Activated naive CD4-positive, alpha-beta T cell treated with anti-CD3 and anti-CD28 coated beads, Interleukin-2, amount 10 ng/mL, durations not matched to agents 7 days and 5 days (primary cell): ENCODE measurements at regions not wholly inside any gene's neighbourhood (a gene's known extent, or its start where the extent isn't known, plus 50 kb on each side); places are given as distances from the start of the nearest gene placed in this dataset.

Experiments used
- CTCF ChIA-PET: fragments of 350-600 bp; sonication (Branson Sonifier 250); formaldehyde crosslinking; loops from one replicate; lab custom pipeline; 2021; ENCODE audit warnings: antibody characterized with exemption; lab: Charles Lee
- DNase-seq: peaks from one replicate; pipeline ENCODE4 v3.0.0-alpha.2; 2020
- H3K27ac Mint-ChIP-seq: one replicate; pipeline ENCODE4 v1.8.0; 2021; ENCODE audit warnings: mild to moderate bottlenecking, moderate library complexity, mixed read lengths
- H3K27me3 Mint-ChIP-seq: one replicate; pipeline ENCODE4 v1.8.0; 2021; ENCODE audit warnings: mild to moderate bottlenecking, mixed read lengths
- H3K36me3 Mint-ChIP-seq: one replicate; pipeline ENCODE4 v1.8.0; 2021; ENCODE audit warnings: mixed read lengths
- H3K4me1 Mint-ChIP-seq: one replicate; pipeline ENCODE4 v1.8.0; 2021; ENCODE audit warnings: mixed read lengths
- H3K4me3 Mint-ChIP-seq: one replicate; pipeline ENCODE4 v1.8.0; 2021; ENCODE audit warnings: mild to moderate bottlenecking, moderate library complexity, mixed read lengths
- H3K9me3 Mint-ChIP-seq: one replicate; pipeline ENCODE4 v1.8.0; 2021; ENCODE audit warnings: mixed read lengths

GRCh38 chr1:67590329-67590728 lies 94.7 kb upstream of the GADD45A start:
- Mint-ChIP-seq H3K4me3 (no peak overlapping the region), H3K36me3 (no peaks in the 10 kb centered on the region), H3K9me3 (no peaks in the 10 kb centered on the region), H3K27ac (no peak overlapping the region), H3K4me1 (no peaks in the 10 kb centered on the region), H3K27me3 (peaks cover 10% of the 10 kb centered on the region)
- CTCF ChIA-PET, result no interaction called here
- DNase-seq, result no peak

- no peaks in the 10 kb centered on the region for H3K4me1 Mint-ChIP-seq
- no peaks in the 10 kb centered on the region for H3K9me3 Mint-ChIP-seq
- peaks cover 14% of the 10 kb centered on the region for H3K27me3 Mint-ChIP-seq
- H3K36me3 Mint-ChIP-seq, result no peaks in the 10 kb centered on the region
- H3K27ac Mint-ChIP-seq, result no peak overlapping the region
- no peak for DNase-seq
- H3K4me3 Mint-ChIP-seq, result no peak overlapping the region
- CTCF ChIA-PET, result no interaction called here
Observed at GRCh38 chr1:67594764-67595163, 90.2 kb upstream of the GADD45A start.

GRCh38 chr1:67596674-67597073 lies 88.3 kb upstream of the GADD45A start:
- Mint-ChIP-seq H3K9me3 (no peaks in the 10 kb centered on the region), H3K4me3 (no peak overlapping the region), H3K4me1 (no peaks in the 10 kb centered on the region), H3K27ac (no peak overlapping the region), H3K27me3 (peaks cover 15% of the 10 kb centered on the region), H3K36me3 (no peaks in the 10 kb centered on the region)
- DNase-seq, result no peak
- CTCF ChIA-PET, result no interaction called here

GRCh38 chr1:67597336-67597735 lies 87.7 kb upstream of the GADD45A start:
- Mint-ChIP-seq H3K4me3 (no peak overlapping the region), H3K36me3 (no peaks in the 10 kb centered on the region), H3K4me1 (no peaks in the 10 kb centered on the region), H3K27ac (no peak overlapping the region), H3K27me3 (peaks cover 15% of the 10 kb centered on the region), H3K9me3 (no peaks in the 10 kb centered on the region)
- DNase-seq, result no peak
- CTCF ChIA-PET, result no interaction called here

- no peaks in the 10 kb centered on the region for H3K36me3 Mint-ChIP-seq
- CTCF ChIA-PET, result no interaction called here
- H3K27me3 Mint-ChIP-seq, result peaks cover 18% of the 10 kb centered on the region
Observed at GRCh38 chr1:67599085-67599484, 85.9 kb upstream of the GADD45A start.

GRCh38 chr1:67601539-67601938 lies 83.5 kb upstream of the GADD45A start:
- Mint-ChIP-seq H3K9me3 (no peaks in the 10 kb centered on the region), H3K4me3 (no peak overlapping the region), H3K27me3 (peaks cover 18% of the 10 kb centered on the region), H3K4me1 (no peaks in the 10 kb centered on the region), H3K27ac (no peak overlapping the region), H3K36me3 (no peaks in the 10 kb centered on the region)
- CTCF ChIA-PET, result no interaction called here
- DNase-seq, result no peak

More at GRCh38 chr1:67599085-67599484, 85.9 kb upstream of the GADD45A start:
- no peak for DNase-seq
- Mint-ChIP-seq H3K4me3 (no peak overlapping the region), H3K27ac (no peak overlapping the region), H3K9me3 (no peaks in the 10 kb centered on the region), H3K4me1 (no peaks in the 10 kb centered on the region)

GRCh38 chr1:67601955-67602354 lies 83.0 kb upstream of the GADD45A start:
- H3K4me3 Mint-ChIP-seq, result no peak overlapping the region
- H3K9me3 Mint-ChIP-seq, result no peaks in the 10 kb centered on the region
- no peaks in the 10 kb centered on the region for H3K36me3 Mint-ChIP-seq
- CTCF ChIA-PET, result no interaction called here
- no peak overlapping the region for H3K27ac Mint-ChIP-seq
- H3K27me3 Mint-ChIP-seq, result peaks cover 18% of the 10 kb centered on the region
- DNase-seq, result no peak
- H3K4me1 Mint-ChIP-seq, result no peaks in the 10 kb centered on the region

GRCh38 chr1:67604778-67605177 lies 80.2 kb upstream of the GADD45A start:
- no peaks in the 10 kb centered on the region for H3K36me3 Mint-ChIP-seq

GRCh38 chr1:67605209-67605780 lies 79.7 kb upstream of the GADD45A start:
- Mint-ChIP-seq H3K27ac (no peak overlapping the region), H3K27me3 (peaks cover 14% of the 10 kb centered on the region), H3K36me3 (no peaks in the 10 kb centered on the region)

More at GRCh38 chr1:67604778-67605177, 80.2 kb upstream of the GADD45A start:
- Mint-ChIP-seq H3K4me1 (peaks cover 6% of the 10 kb centered on the region), H3K4me3 (no peak overlapping the region), H3K27ac (no peak overlapping the region), H3K27me3 (peaks cover 14% of the 10 kb centered on the region), H3K9me3 (no peaks in the 10 kb centered on the region)
- no peak for DNase-seq
- CTCF ChIA-PET, result no interaction called here

GRCh38 chr1:67607286-67607685 lies 77.7 kb upstream of the GADD45A start:
- Mint-ChIP-seq H3K36me3 (no peaks in the 10 kb centered on the region), H3K9me3 (no peaks in the 10 kb centered on the region), H3K4me1 (peaks cover 6% of the 10 kb centered on the region), H3K27me3 (peaks cover 7% of the 10 kb centered on the region), H3K27ac (no peak overlapping the region), H3K4me3 (no peak overlapping the region)
- CTCF ChIA-PET, result no interaction called here
- DNase-seq, result no peak

More at GRCh38 chr1:67605209-67605780, 79.7 kb upstream of the GADD45A start:
- CTCF ChIA-PET, result no interaction called here
- Mint-ChIP-seq H3K4me1 (peaks cover 6% of the 10 kb centered on the region), H3K9me3 (no peaks in the 10 kb centered on the region), H3K4me3 (no peak overlapping the region)
- no peak for DNase-seq

GRCh38 chr1:67607699-67608098 lies 77.3 kb upstream of the GADD45A start:
- DNase-seq, result no peak
- Mint-ChIP-seq H3K4me3 (no peak overlapping the region), H3K9me3 (no peaks in the 10 kb centered on the region), H3K4me1 (peaks cover 6% of the 10 kb centered on the region), H3K27ac (no peak overlapping the region), H3K27me3 (peaks cover 4% of the 10 kb centered on the region), H3K36me3 (no peaks in the 10 kb centered on the region)
- CTCF ChIA-PET, result no interaction called here

GRCh38 chr1:67608661-67609576 lies 76.1 kb upstream of the GADD45A start:
- H3K27me3 Mint-ChIP-seq, result peaks cover 11% of the 10 kb centered on the region
- no peaks in the 10 kb centered on the region for H3K36me3 Mint-ChIP-seq
- no peak overlapping the region for H3K27ac Mint-ChIP-seq
- H3K9me3 Mint-ChIP-seq, result no peaks in the 10 kb centered on the region
- CTCF ChIA-PET, result interaction anchor here (0.9 to 1.0 kb wide), 2 partner anchors 12 to 42 kb away, joined by 3 read pairs; no protein-coding TSS in a partner anchor
- no peak overlapping the region for H3K4me3 Mint-ChIP-seq
- DNase-seq, result no peak
- peaks cover 6% of the 10 kb centered on the region for H3K4me1 Mint-ChIP-seq

- H3K4me3 Mint-ChIP-seq, result no peak overlapping the region
- H3K9me3 Mint-ChIP-seq, result no peaks in the 10 kb centered on the region
- no peak overlapping the region for H3K27ac Mint-ChIP-seq
- CTCF ChIA-PET, result interaction anchor here (0.6 to 1.0 kb wide), 3 partner anchors 11 to 43 kb away, joined by 3 read pairs; no protein-coding TSS in a partner anchor
- H3K4me1 Mint-ChIP-seq, result peaks cover 6% of the 10 kb centered on the region
- peaks cover 7% of the 10 kb centered on the region for H3K27me3 Mint-ChIP-seq
- no peak for DNase-seq
- no peaks in the 10 kb centered on the region for H3K36me3 Mint-ChIP-seq
Observed at GRCh38 chr1:67609577-67610341, 75.2 kb upstream of the GADD45A start.

GRCh38 chr1:67610450-67610849 lies 74.6 kb upstream of the GADD45A start:
- H3K27ac Mint-ChIP-seq, result no peak overlapping the region
- peaks cover 6% of the 10 kb centered on the region for H3K4me1 Mint-ChIP-seq
- CTCF ChIA-PET, result no interaction called here
- peaks cover 7% of the 10 kb centered on the region for H3K27me3 Mint-ChIP-seq
- H3K9me3 Mint-ChIP-seq, result no peaks in the 10 kb centered on the region
- H3K36me3 Mint-ChIP-seq, result no peaks in the 10 kb centered on the region
- DNase-seq, result no peak
- H3K4me3 Mint-ChIP-seq, result no peak overlapping the region
